ENCODE measurements at regions not wholly inside any gene's neighbourhood (a gene's known extent, or its start where the extent isn't known, plus 50 kb on each side); places are given as distances from the start of the nearest gene placed in this dataset.

- DNase-seq, result no peak
Observed at GRCh38 chr2:146158072-146158674, 1638.3 kb upstream of the ZEB2 start.

- no peak for DNase-seq
Observed at GRCh38 chr2:146147448-146148012, 1627.6 kb upstream of the ZEB2 start.

- no peak for DNase-seq
Observed at GRCh38 chr2:146143971-146144370, 1624.1 kb upstream of the ZEB2 start.

- no peak for DNase-seq
Observed at GRCh38 chr2:146138820-146139219, 1618.9 kb upstream of the ZEB2 start.

GRCh38 chr2:146135245-146135644 is 1615.3 kb upstream of the ZEB2 start:
- DNase-seq, result no peak

- DNase-seq, result no peak
Observed at GRCh38 chr2:146131785-146132184, 1611.9 kb upstream of the ZEB2 start.

GRCh38 chr2:146131048-146131447 is 1611.1 kb upstream of the ZEB2 start:
- no peak for DNase-seq

- no peak for DNase-seq
Observed at GRCh38 chr2:146130290-146130689, 1610.4 kb upstream of the ZEB2 start.

GRCh38 chr2:146129231-146129630 is 1609.3 kb upstream of the ZEB2 start:
- DNase-seq, result no peak

GRCh38 chr2:146128216-146128615 is 1608.3 kb upstream of the ZEB2 start:
- no peak for DNase-seq

GRCh38 chr2:146125551-146125950 is 1605.6 kb upstream of the ZEB2 start:
- DNase-seq, result no peak

GRCh38 chr2:146124741-146125140 is 1604.8 kb upstream of the ZEB2 start:
- DNase-seq, result no peak

- DNase-seq, result no peak
Observed at GRCh38 chr2:146123714-146124113, 1603.8 kb upstream of the ZEB2 start.

- no peak for DNase-seq
Observed at GRCh38 chr2:146123256-146123655, 1603.3 kb upstream of the ZEB2 start.

GRCh38 chr2:146119586-146119985 is 1599.7 kb upstream of the ZEB2 start:
- DNase-seq, result no peak

GRCh38 chr2:146108993-146109392 is 1589.1 kb upstream of the ZEB2 start:
- DNase-seq, result no peak

GRCh38 chr2:146094185-146094584 is 1574.3 kb upstream of the ZEB2 start:
- no peak for DNase-seq

GRCh38 chr2:146081459-146081858 is 1561.5 kb upstream of the ZEB2 start:
- no peak for DNase-seq

- DNase-seq, result no peak
Observed at GRCh38 chr2:146080925-146081324, 1561.0 kb upstream of the ZEB2 start.

GRCh38 chr2:146079216-146079615 is 1559.3 kb upstream of the ZEB2 start:
- DNase-seq, result no peak

- no peak for DNase-seq
Observed at GRCh38 chr2:146077156-146077555, 1557.2 kb upstream of the ZEB2 start.

- DNase-seq, result no peak
Observed at GRCh38 chr2:146068051-146068450, 1548.1 kb upstream of the ZEB2 start.

GRCh38 chr2:146048141-146048540 is 1528.2 kb upstream of the ZEB2 start:
- DNase-seq, result no peak

GRCh38 chr2:146041274-146041910 is 1521.5 kb upstream of the ZEB2 start:
- DNase-seq, result no peak

GRCh38 chr2:146040051-146040450 is 1520.1 kb upstream of the ZEB2 start:
- DNase-seq, result no peak
